CD4-positive, alpha-beta memory T cell (primary cell): ENCODE measurements at regions not wholly inside any gene's neighbourhood (a gene's known extent, or its start where the extent isn't known, plus 50 kb on each side); places are given as distances from the start of the nearest gene placed in this dataset.

Experiments used
- CTCF ChIA-PET: fragments of 350-600 bp; sonication (Branson Sonifier 250); formaldehyde crosslinking; loops from one replicate; lab custom pipeline; 2021; ENCODE audit warnings: inconsistent platforms; ENCODE audit not compliant: partially characterized antibody; lab: Charles Lee
- POLR2A ChIA-PET: fragments of 350-600 bp; sonication (Branson Sonifier 250); formaldehyde crosslinking; loops from one replicate; lab custom pipeline; 2021; ENCODE audit not compliant: partially characterized antibody; lab: Charles Lee
- DNase-seq, 5 donors: peaks; one replicate each; pipeline versions ENCODE4 v3.0.0 to v3.0.0-alpha.2; 2020 to 2022; ENCODE audit warnings: mixed read lengths in 1 of 5
- H3K27ac ChIP-seq: one replicate; pipeline ENCODE4 v1.7.0; 2013; ENCODE audit warnings: low read depth, low read length
- H3K27me3 ChIP-seq: 2 replicates; pipeline ENCODE4 v1.7.0; 2013; ENCODE audit warnings: mild to moderate bottlenecking, low read length, moderate library complexity; ENCODE audit not compliant: insufficient read depth
- H3K36me3 ChIP-seq: 2 replicates; pipeline ENCODE4 v1.7.0; 2013; ENCODE audit warnings: mild to moderate bottlenecking, low read length, moderate library complexity; ENCODE audit not compliant: insufficient read depth
- H3K4me1 ChIP-seq: 2 replicates; pipeline ENCODE4 v1.7.0; 2013; ENCODE audit warnings: mild to moderate bottlenecking, low read length, moderate library complexity; ENCODE audit not compliant: insufficient read depth
- H3K4me3 ChIP-seq, 2 donors: one replicate each; pipeline ENCODE4 v1.7.0; 2013; ENCODE audit warnings: low read length in 2 of 2, mild to moderate bottlenecking in 1 of 2
- H3K9me3 ChIP-seq, 2 donors: one replicate each; pipeline ENCODE4 v1.7.0; 2013; ENCODE audit warnings: low read length in 2 of 2, control low read depth in 1 of 2; ENCODE audit not compliant: control insufficient read depth in 1 of 2
- H3K27ac Mint-ChIP-seq, 7 donors: one replicate each; pipeline ENCODE4 v1.8.0; 2020 to 2021; ENCODE audit warnings: mixed read lengths in 7 of 7, mild to moderate bottlenecking in 6 of 7, inconsistent platforms in 3 of 7, moderate library complexity in 3 of 7
- H3K27me3 Mint-ChIP-seq, 2 donors: one replicate each; pipeline ENCODE4 v1.8.0; 2020 to 2021; ENCODE audit warnings: mixed read lengths in 2 of 2
- H3K36me3 Mint-ChIP-seq, 2 donors: one replicate each; pipeline ENCODE4 v1.8.0; 2020 to 2021; ENCODE audit warnings: mixed read lengths in 2 of 2, inconsistent platforms in 1 of 2, mild to moderate bottlenecking in 1 of 2
- H3K4me1 Mint-ChIP-seq, 4 donors: one replicate each; pipeline ENCODE4 v1.8.0; 2020 to 2021; ENCODE audit warnings: mixed read lengths in 4 of 4, mild to moderate bottlenecking in 1 of 4
- H3K4me3 Mint-ChIP-seq, 8 donors: one replicate each; pipeline ENCODE4 v1.8.0; 2020 to 2021; ENCODE audit warnings: mixed read lengths in 8 of 8, mild to moderate bottlenecking in 7 of 8, moderate library complexity in 6 of 8, inconsistent platforms in 3 of 8
- H3K9me3 Mint-ChIP-seq, 8 donors: one replicate each; pipeline ENCODE4 v1.8.0; 2020 to 2021; ENCODE audit warnings: mixed read lengths in 8 of 8, mild to moderate bottlenecking in 5 of 8, inconsistent platforms in 3 of 8, moderate library complexity in 1 of 8
- intact Hi-C: fragments of 100-400 bp; cut with micrococcal nuclease; formaldehyde crosslinking; loops from one replicate; pipeline ENCODE4 v1.15.1; 2023

DNA sequence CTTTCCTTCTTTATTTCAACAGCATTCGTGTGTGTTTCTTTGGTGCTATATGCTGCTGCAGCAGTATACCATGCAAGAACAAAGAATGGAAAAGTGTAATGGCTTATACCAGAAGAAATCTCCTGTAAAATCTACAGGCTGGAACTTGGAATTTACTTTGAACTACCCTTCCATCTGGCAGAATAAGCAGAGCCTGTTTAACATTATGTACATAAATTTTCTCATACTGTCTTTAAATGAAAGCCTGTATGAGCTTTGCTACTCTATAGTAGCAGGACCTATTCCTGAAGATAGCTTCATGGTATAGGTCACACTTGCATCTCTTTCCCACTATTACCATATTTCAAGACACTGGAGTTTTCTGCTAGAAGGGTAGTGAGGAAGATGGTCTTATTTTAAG, 522.1 kb upstream of the GHITM start:
- Mint-ChIP-seq H3K36me3 (no peaks in the 10 kb centered on the region), H3K9me3 (peaks cover 0 to 2% (median 0%) of the 10 kb centered on the region in 8 donors), H3K4me3 (no peak overlapping the region), H3K27ac (no peak overlapping the region), H3K4me1 (no peaks in the 10 kb centered on the region), H3K27me3 (peaks cover 0 to 1% of the 10 kb centered on the region in 2 donors)
- CTCF ChIA-PET = no interaction called here
- Histone ChIP-seq H3K9me3 (no peaks in the 10 kb centered on the region), H3K4me3 (no peak overlapping the region), H3K36me3 (no peaks in the 10 kb centered on the region), H3K4me1 (no peaks in the 10 kb centered on the region), H3K27me3 (no peaks in the 10 kb centered on the region), H3K27ac (no peak overlapping the region)
- POLR2A ChIA-PET = no interaction called here
- DNase-seq = no peak
- intact Hi-C loops = no loop called here

DNA sequence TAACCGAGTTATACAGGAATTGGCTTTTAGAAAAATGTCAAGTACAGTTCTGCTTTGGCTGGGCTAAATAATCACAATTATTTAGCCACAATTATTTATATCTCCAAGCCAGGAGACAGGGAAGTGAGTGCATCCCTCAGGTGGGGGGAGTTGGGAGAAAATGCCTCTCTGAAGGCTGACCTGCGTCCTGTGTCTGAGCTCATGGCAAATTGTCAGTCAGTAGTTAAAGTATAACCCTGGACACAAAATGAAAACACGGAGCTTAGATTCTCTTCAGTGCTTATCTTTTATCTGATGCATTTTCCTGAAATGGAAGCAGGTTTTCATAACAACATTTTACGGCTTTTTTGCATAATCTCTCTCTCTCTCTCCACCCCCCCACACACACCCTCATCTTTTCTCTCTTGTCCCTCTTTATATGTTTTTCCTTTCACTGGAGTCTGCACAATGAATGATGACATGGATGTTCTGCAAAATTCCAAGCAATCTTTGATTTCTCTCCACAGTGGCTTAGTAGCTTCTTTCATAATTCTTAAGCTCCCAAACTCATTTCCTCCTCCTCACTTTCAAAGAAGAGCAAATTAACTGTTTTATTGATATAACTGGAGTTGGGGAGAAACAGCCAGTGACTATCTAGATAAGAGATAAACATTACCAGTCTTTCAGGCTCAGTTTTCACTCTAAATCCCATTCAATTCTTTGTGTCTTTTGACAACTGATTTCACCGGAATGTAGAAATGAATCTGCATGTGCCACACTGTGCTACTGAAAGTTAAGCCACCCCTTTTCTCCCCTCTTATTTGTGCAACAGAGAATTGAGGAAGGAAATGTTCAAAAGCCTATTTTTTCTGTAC, 521.4 kb upstream of the GHITM start:
- Mint-ChIP-seq H3K27ac (no peak overlapping the region), H3K9me3 (peaks cover 0 to 2% (median 0%) of the 10 kb centered on the region in 8 donors), H3K36me3 (no peaks in the 10 kb centered on the region), H3K4me1 (no peaks in the 10 kb centered on the region), H3K27me3 (peaks cover 0 to 1% of the 10 kb centered on the region in 2 donors), H3K4me3 (no peak overlapping the region)
- Histone ChIP-seq H3K4me1 (no peaks in the 10 kb centered on the region), H3K9me3 (no peaks in the 10 kb centered on the region), H3K36me3 (no peaks in the 10 kb centered on the region), H3K27ac (no peak overlapping the region), H3K27me3 (no peaks in the 10 kb centered on the region), H3K4me3 (no peak overlapping the region)
- CTCF ChIA-PET = no interaction called here
- intact Hi-C loops = no loop called here
- POLR2A ChIA-PET = no interaction called here
- DNase-seq = no peak

DNA sequence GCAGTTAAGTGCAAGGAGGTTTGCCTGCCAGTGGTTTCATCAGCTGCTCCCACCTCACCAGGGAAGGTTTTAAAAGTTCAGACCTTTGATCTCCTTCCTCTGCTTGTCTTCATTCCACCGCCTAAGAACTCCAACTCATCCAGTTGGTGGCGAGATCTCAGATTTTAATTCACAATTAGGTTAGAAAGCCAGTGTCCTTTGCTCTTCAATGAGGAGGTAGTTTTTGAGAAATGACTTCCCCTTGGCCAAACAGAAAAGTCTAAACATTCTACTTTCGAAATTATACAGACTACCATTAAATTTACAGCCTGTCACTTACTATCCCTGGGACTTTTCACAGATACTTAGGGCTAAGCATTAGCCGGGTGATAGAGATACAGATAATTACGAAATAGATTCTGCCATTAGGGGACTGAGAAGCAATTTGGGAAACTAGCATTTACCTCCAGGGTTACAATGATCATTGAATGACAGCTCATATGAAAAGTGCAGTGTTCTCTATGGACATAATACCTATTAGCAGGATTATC, 513.4 kb upstream of the GHITM start:
- Mint-ChIP-seq H3K4me1 (no peaks in the 10 kb centered on the region), H3K27me3 (no peaks in the 10 kb centered on the region), H3K4me3 (no peak overlapping the region), H3K9me3 (peaks cover 0 to 5% (median under 1%) of the 10 kb centered on the region in 8 donors), H3K27ac (no peak overlapping the region), H3K36me3 (no peaks in the 10 kb centered on the region)
- Histone ChIP-seq H3K4me3 (no peak overlapping the region), H3K4me1 (no peaks in the 10 kb centered on the region), H3K36me3 (no peaks in the 10 kb centered on the region), H3K9me3 (no peaks in the 10 kb centered on the region), H3K27ac (no peak overlapping the region), H3K27me3 (no peaks in the 10 kb centered on the region)
- ChIA-PET CTCF (no interaction called here), POLR2A (no interaction called here)
- intact Hi-C loops = no loop called here
- no peak for DNase-seq

DNA sequence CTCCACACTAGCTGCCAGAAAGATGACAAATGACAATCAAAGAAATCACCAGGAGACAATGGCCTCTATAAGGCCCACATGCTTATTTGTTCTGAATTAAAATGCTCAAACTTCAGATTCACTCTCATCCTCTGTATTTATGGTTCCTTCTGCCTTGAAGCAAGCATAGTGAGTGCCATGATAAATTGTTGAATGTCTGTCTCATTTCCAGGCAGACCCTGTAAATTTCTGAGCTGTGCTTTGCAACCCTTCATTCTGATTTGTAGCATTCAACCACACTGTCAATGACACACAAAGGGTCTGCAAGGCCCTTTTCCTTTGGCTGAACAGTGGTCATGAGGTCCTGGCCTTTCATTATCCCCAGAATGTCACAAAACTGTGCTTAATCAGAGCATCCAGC, 506.6 kb upstream of the GHITM start:
- intact Hi-C loops = no loop called here
- Mint-ChIP-seq H3K9me3 (peaks cover 0 to 7% (median 0%) of the 10 kb centered on the region in 8 donors), H3K27me3 (no peaks in the 10 kb centered on the region), H3K36me3 (no peaks in the 10 kb centered on the region), H3K4me1 (no peaks in the 10 kb centered on the region), H3K4me3 (no peak overlapping the region), H3K27ac (no peak overlapping the region)
- DNase-seq = no peak
- Histone ChIP-seq H3K4me3 (no peak overlapping the region), H3K4me1 (no peaks in the 10 kb centered on the region), H3K36me3 (no peaks in the 10 kb centered on the region), H3K27me3 (no peaks in the 10 kb centered on the region), H3K27ac (no peak overlapping the region), H3K9me3 (no peaks in the 10 kb centered on the region)
- CTCF ChIA-PET = no interaction called here
- POLR2A ChIA-PET = no interaction called here

DNA sequence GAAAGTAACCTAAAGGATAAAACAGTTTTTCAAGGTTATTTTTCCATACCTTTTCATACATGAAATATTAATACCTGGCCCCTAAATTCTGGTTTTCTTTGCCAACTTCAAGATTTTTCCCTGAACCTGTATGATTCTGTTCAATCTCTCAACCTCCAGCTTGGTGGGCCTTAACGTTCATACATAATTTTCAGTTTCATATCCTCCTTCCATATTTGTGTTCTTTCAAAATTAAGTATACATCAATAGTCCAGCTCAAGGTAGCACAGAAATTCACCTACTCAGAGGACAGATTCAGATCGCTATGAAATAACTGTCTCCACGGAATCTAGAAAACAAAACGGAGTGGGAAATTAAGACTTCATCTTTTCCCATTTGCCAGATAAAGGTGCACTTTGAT, 505.8 kb upstream of the GHITM start:
- Mint-ChIP-seq H3K4me1 (no peaks in the 10 kb centered on the region), H3K27me3 (no peaks in the 10 kb centered on the region), H3K9me3 (peaks cover 0 to 7% (median 0%) of the 10 kb centered on the region in 8 donors), H3K36me3 (no peaks in the 10 kb centered on the region), H3K4me3 (no peak overlapping the region), H3K27ac (no peak overlapping the region)
- H3K27me3 ChIP-seq = no peaks in the 10 kb centered on the region
- H3K4me3 ChIP-seq = no peak overlapping the region
- no peak overlapping the region for H3K27ac ChIP-seq
- H3K9me3 ChIP-seq = no peaks in the 10 kb centered on the region
- no peaks in the 10 kb centered on the region for H3K4me1 ChIP-seq
- DNase-seq = no peak
- POLR2A ChIA-PET = no interaction called here
- no peaks in the 10 kb centered on the region for H3K36me3 ChIP-seq
- intact Hi-C loops = no loop called here
- CTCF ChIA-PET = no interaction called here

DNA sequence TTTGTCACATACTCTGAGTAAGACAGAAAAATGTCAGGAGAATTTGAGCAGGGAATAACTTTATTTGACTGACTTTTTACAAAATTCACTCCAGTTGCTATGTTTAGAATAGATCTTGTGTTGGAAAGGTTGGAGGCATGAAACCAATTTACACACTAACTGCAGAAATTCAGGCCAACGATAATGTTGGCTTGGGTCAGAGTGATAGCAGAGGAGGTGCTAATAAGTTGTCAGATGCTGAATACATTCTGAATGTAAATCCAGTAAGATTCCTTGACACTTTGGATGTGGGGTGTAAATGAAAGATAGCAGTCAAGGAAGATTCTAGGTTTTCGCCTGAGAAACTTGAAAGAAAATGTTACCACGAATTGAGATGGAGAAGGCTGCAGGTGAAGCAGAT, 502.5 kb upstream of the GHITM start:
- ChIA-PET POLR2A (no interaction called here), CTCF (no interaction called here)
- H3K27ac Mint-ChIP-seq = no peak overlapping the region
- H3K27me3 Mint-ChIP-seq = no peaks in the 10 kb centered on the region
- Histone ChIP-seq H3K27me3 (no peaks in the 10 kb centered on the region), H3K4me1 (no peaks in the 10 kb centered on the region), H3K9me3 (no peaks in the 10 kb centered on the region), H3K4me3 (no peak overlapping the region), H3K27ac (no peak overlapping the region), H3K36me3 (no peaks in the 10 kb centered on the region)
- H3K4me1 Mint-ChIP-seq = no peaks in the 10 kb centered on the region
- peaks cover 0 to 4% (median 0%) of the 10 kb centered on the region in 8 donors for H3K9me3 Mint-ChIP-seq
- intact Hi-C loops = no loop called here
- H3K4me3 Mint-ChIP-seq = no peak overlapping the region
- DNase-seq = no peak
- no peaks in the 10 kb centered on the region for H3K36me3 Mint-ChIP-seq

DNA sequence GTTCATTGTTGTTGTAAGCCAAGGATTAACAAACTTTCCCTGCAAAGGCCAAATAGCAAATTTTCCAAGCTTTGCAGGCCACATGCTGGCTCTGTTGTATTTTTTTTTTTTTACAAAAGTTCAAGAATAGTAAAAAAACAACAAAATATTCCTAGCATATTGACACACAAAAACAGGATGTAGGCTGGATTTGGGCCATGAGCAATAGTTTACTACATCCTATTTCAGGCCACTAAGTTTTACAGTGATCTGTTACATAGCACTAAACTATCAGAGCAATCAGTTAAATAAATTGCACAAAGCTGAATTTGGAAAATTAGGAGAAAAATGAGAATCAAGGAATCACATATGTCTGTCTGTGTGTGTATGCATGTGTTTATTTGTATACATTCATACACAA, 491.8 kb upstream of the GHITM start:
- Histone ChIP-seq H3K4me3 (no peak overlapping the region), H3K27ac (no peak overlapping the region), H3K9me3 (no peaks in the 10 kb centered on the region), H3K36me3 (no peaks in the 10 kb centered on the region), H3K27me3 (no peaks in the 10 kb centered on the region), H3K4me1 (no peaks in the 10 kb centered on the region)
- Mint-ChIP-seq H3K27ac (no peak overlapping the region), H3K9me3 (peaks cover 0 to 6% (median 0%) of the 10 kb centered on the region in 8 donors), H3K36me3 (no peaks in the 10 kb centered on the region), H3K4me1 (no peaks in the 10 kb centered on the region), H3K4me3 (no peak overlapping the region), H3K27me3 (no peaks in the 10 kb centered on the region)
- intact Hi-C loops = no loop called here
- no peak for DNase-seq
- ChIA-PET POLR2A (no interaction called here), CTCF (no interaction called here)
